ENCODE measurements at regions not wholly inside any gene's neighbourhood (a gene's known extent, or its start where the extent isn't known, plus 50 kb on each side); places are given as distances from the start of the nearest gene placed in this dataset.

- TF ChIP-seq ZFX (IDR thresholded peaks at IDR 0.05), result no peak
- TF ChIP-seq, protein P1, sequence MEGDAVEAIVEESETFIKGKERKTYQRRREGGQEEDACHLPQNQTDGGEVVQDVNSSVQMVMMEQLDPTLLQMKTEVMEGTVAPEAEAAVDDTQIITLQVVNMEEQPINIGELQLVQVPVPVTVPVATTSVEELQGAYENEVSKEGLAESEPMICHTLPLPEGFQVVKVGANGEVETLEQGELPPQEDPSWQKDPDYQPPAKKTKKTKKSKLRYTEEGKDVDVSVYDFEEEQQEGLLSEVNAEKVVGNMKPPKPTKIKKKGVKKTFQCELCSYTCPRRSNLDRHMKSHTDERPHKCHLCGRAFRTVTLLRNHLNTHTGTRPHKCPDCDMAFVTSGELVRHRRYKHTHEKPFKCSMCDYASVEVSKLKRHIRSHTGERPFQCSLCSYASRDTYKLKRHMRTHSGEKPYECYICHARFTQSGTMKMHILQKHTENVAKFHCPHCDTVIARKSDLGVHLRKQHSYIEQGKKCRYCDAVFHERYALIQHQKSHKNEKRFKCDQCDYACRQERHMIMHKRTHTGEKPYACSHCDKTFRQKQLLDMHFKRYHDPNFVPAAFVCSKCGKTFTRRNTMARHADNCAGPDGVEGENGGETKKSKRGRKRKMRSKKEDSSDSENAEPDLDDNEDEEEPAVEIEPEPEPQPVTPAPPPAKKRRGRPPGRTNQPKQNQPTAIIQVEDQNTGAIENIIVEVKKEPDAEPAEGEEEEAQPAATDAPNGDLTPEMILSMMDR (conservative IDR thresholded peaks at IDR 0.05), result no peak
- H3K27ac ChIP-seq, result no peak overlapping the region
These were observed 151.9 kb downstream of the FAM43A start for GRCh38 chr3:194837457-194838127.

DNA sequence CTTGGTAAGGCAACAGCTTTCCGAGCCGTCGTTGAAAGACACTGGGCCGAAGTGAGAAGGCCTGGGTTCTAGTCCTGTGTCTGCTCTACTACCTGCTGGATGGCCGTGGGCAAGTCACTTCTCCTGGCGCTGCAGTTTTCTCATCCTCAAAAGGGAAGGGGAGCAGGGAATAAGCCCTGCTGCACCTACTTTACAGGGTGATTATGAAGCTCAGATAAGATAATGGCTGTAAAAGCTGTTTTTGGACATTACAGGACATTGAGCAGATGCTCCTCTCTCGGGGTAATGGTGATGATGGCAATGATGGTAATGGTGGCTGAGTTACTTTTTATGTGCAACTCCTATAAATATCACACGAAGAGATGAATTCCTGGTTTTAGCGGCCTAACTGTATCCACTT, 152.6 kb downstream of the FAM43A start:
- no peak overlapping the region for H3K27ac ChIP-seq
- TF ChIP-seq, protein P1 (conservative IDR thresholded peaks at IDR 0.05), result no peak
- no peak for TF ChIP-seq ZFX (IDR thresholded peaks at IDR 0.05)

DNA sequence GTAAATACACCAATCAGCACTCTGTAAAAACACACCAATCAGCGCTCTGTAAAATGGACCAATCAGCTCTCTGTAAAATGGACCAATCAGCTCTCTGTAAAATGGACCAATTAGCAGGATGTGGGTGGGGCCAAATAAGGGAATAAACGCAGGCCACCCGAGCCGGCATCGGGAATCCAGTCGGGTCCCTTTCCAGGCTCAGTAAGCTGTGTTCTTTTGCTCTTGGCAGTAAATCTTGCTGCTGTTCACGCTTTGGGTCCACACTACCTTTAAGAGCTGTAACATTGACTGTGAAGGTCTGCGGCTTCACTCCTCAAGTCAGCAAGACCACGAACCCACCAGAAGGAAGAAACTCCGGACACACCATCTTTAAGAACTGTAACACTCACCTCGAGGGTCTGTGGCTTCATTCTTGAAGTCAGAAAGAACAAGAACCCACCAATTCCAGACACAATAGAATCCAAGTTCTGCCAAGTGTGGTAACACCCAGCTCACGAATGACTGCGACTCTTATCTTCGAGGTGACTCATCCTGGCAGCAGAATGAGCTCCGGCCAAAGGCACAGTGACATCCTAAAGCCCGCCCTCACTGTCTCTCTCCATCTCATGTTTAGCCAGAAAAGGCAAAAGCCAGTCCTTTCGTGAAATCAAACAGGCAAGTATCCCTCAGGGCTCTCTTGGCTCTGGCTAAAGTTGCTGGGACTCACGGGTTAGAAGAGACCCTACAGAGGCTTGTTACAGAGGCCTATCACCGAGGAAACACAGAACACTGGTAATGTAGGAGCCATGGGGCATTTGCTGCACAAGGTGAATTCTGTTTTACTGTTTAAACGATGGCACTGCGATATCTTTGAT, 155.2 kb downstream of the FAM43A start:
- H3K27ac ChIP-seq, result no peak overlapping the region
- TF ChIP-seq, protein P1 (conservative IDR thresholded peaks at IDR 0.05), result no peak
- no peak for TF ChIP-seq ZFX (IDR thresholded peaks at IDR 0.05)

DNA sequence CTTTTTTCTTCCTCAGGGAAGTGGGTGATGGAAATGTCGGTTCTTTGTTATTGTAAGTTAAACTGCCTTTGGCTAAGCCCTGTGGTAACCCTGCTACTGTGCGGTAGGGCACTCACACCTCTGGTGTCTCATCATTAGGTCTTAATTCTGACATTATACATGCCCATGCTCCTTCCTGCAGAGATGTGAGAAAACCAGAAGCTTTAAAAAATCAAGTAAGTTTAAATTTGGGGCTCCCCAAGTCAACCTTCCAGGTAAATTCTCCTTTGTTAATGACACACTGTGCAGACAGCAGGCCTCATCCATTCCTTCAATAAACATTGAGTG, 155.8 kb downstream of the FAM43A start:
- H3K27ac ChIP-seq, result no peak overlapping the region
- TF ChIP-seq, protein P1 (conservative IDR thresholded peaks at IDR 0.05), result no peak
- no peak for TF ChIP-seq ZFX (IDR thresholded peaks at IDR 0.05)

- TF ChIP-seq, protein P1 (conservative IDR thresholded peaks at IDR 0.05), result no peak
- no peak for TF ChIP-seq ZFX (IDR thresholded peaks at IDR 0.05)
- H3K27ac ChIP-seq, result no peak overlapping the region
These were observed 157.9 kb downstream of the FAM43A start for GRCh38 chr3:194843556-194843955.

GRCh38 chr3:194844046-194844445, 158.4 kb downstream of the FAM43A start:
- no peak overlapping the region for H3K27ac ChIP-seq
- TF ChIP-seq, protein P1 (conservative IDR thresholded peaks at IDR 0.05), result no peak
- TF ChIP-seq ZFX (IDR thresholded peaks at IDR 0.05), result no peak

DNA sequence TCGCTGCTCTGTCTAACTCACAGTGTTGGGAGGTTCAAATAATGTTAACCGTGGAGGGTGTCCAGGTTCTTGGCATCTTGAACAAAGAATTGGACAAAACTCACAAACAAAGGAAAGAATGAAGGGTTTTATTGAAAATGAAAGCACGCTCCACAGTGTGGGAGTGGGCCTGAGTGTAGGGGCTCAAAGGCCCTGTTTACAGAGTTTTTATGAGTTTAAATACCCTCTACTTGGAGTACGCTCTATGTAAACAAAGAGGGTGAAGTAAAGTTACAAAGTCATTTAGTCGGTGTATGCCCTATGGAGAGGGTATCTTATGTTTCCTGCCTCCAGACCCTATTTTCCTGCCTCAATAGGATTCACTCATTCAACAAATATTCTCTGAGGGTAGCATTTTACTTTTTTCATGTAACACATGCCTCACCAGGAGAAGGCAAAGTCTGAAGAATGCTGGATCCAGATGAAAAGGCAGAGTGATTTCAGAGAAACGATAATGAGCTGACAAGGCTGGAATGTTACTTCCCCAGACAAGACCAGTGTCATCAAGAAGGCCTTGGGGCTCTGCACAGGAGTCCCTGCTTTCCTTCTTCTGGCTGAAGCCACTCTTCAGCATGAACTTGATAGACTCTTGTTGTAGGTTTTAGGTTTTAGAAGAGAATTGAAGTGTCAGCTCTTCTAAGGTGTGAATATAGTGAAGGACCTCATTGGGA, 163.6 kb downstream of the FAM43A start:
- H3K27ac ChIP-seq, result no peak overlapping the region
- TF ChIP-seq, protein P1 (conservative IDR thresholded peaks at IDR 0.05), result no peak
- no peak for TF ChIP-seq ZFX (IDR thresholded peaks at IDR 0.05)

Measured in C4-2B (cell line).